GM12878 (cell line): ENCODE measurements at regions not wholly inside any gene's neighbourhood (a gene's known extent, or its start where the extent isn't known, plus 50 kb on each side); places are given as distances from the start of the nearest gene placed in this dataset.

Source experiments
- ATAC-seq: fragments of 200-7000 bp; cut with Tn5 transposase; 3 replicates; pipeline ENCODE4 v1.9.1; 2020; ENCODE audit warnings: mild to moderate bottlenecking, moderate library complexity
- BruUV-seq: library from RNA; stranded (reverse); fragments of 400-500 nt; replicated peaks from 2 replicates; lab custom pipeline; 2021; lab: Mats Ljungman, UMichigan
- CTCF ChIA-PET: fragments of 300-600 bp; sonication (Branson Sonifier 250); formaldehyde crosslinking; extraction: SDS; loops from one replicate; lab custom pipeline; 2021; ENCODE audit warnings: inconsistent platforms; lab: Yijun Ruan, JAX
- POLR2A ChIA-PET: fragments of 350-600 bp; formaldehyde crosslinking; extraction: SDS; loops from one replicate; lab custom pipeline; 2021; ENCODE audit warnings: inconsistent platforms; lab: Charles Lee
- RAD21 ChIA-PET: fragments of 300-600 bp; sonication (Branson Sonifier 250); formaldehyde crosslinking; loops from one replicate; lab custom pipeline; 2023; ENCODE audit warnings: antibody characterized with exemption; ENCODE audit not compliant: unreplicated experiment; lab: Charles Lee
- SMC1A ChIA-PET: fragments of 300-600 bp; sonication (Branson Sonifier 250); formaldehyde crosslinking; loops from one replicate; lab custom pipeline; 2023; ENCODE audit not compliant: unreplicated experiment, uncharacterized antibody; lab: Charles Lee
- DNase-seq: peaks from one replicate; pipeline ENCODE4 v3.0.0-alpha.2; 2011; ENCODE audit warnings: low read depth, low spot score
- FAIRE-seq: peaks from 3 replicates; lab custom pipeline; 2011; peaks lifted over from hg19 to GRCh38; lab: Jason Lieb, UNC
- H2AFZ ChIP-seq: 2 replicates; pipeline ENCODE4 v1.6.0; 2011; ENCODE audit warnings: low read depth, low read length, control low read depth; ENCODE audit not compliant: control insufficient read depth
- H3K27ac ChIP-seq: 2 replicates; pipeline ENCODE4 v1.5.1; 2011; ENCODE audit warnings: control low read depth; ENCODE audit not compliant: control insufficient read depth, insufficient read depth
- H3K27me3 ChIP-seq, 2 experiments: replicated peaks in 1 of 2; 2 replicates each; pipeline versions ENCODE4 v1.6.0 to v1.6.1; 2011; ENCODE audit warnings: low read length in 1 of 2; ENCODE audit not compliant: control insufficient read depth in 2 of 2, insufficient read depth in 2 of 2
- H3K36me3 ChIP-seq, 2 experiments: 2 replicates each; pipeline ENCODE4 v1.5.1; 2011; ENCODE audit warnings: low read length in 1 of 2; ENCODE audit not compliant: control insufficient read depth in 2 of 2, insufficient read depth in 2 of 2
- H3K4me1 ChIP-seq: 2 replicates; pipeline ENCODE4 v1.6.1; 2011; ENCODE audit warnings: mild to moderate bottlenecking, low read length, moderate library complexity, mixed read lengths; ENCODE audit not compliant: control insufficient read depth, insufficient read depth
- H3K4me2 ChIP-seq: 2 replicates; pipeline ENCODE4 v1.6.0; 2011; ENCODE audit warnings: control low read depth; ENCODE audit not compliant: control insufficient read depth, insufficient read depth
- H3K4me3 ChIP-seq: fragments of 200-600 bp; sonication (generic); 2 replicates; pipeline ENCODE4 v1.5.1; 2016
- H3K79me2 ChIP-seq: 2 replicates; pipeline ENCODE4 v1.6.0; 2011; ENCODE audit warnings: low read length; ENCODE audit not compliant: control insufficient read depth, insufficient read depth
- H3K9ac ChIP-seq: 2 replicates; pipeline ENCODE4 v1.8.0; 2011; ENCODE audit warnings: low read length, control low read depth, mixed read lengths; ENCODE audit not compliant: control insufficient read depth, insufficient read depth
- H3K9me3 ChIP-seq: replicated peaks from 3 replicates; pipeline ENCODE4 v1.5.1; 2011; ENCODE audit warnings: mild to moderate bottlenecking, low read length; ENCODE audit not compliant: control insufficient read depth, insufficient read depth
- H4K20me1 ChIP-seq: 2 replicates; pipeline ENCODE4 v1.6.0; 2011; ENCODE audit not compliant: control insufficient read depth, insufficient read depth
- GABPA ChIP-seq: IDR thresholded peaks from 2 replicates; pipeline ENCODE4 v1.6.1; 2014; ENCODE audit warnings: antibody characterized with exemption, low read depth, mild to moderate bottlenecking, inconsistent platforms
- SIN3A ChIP-seq: IDR thresholded peaks from 2 replicates; pipeline ENCODE4 v1.6.1; 2012; ENCODE audit warnings: low read depth, low read length, improper control_type of control experiment
- SUZ12 ChIP-seq: fragments of 200-600 bp; sonication (generic); IDR thresholded peaks from one replicate; pipeline ENCODE4 v1.6.1; 2018; ENCODE audit warnings: antibody characterized with exemption, mild to moderate bottlenecking; ENCODE audit not compliant: unreplicated experiment
- ZNF207 ChIP-seq: fragments of 450-650 bp; IDR thresholded peaks from 2 replicates; pipeline ENCODE4 v1.6.1; 2014; ENCODE audit warnings: antibody characterized with exemption, mild to moderate bottlenecking, borderline replicate concordance
- WGBS: methylation state at CpG from one replicate; pipeline ENCODE4 v1.1.6; 2016; ENCODE audit warnings: low lambda C conversion rate; ENCODE audit not compliant: insufficient replicate concordance, insufficient coverage; ENCODE audit errors: missing lambda C conversion rate; 5-methylcytosine and 5-hydroxymethylcytosine counted together
- in situ Hi-C: fragments of 300-500 bp; cut with MboI; formaldehyde crosslinking; loops from 9 replicates; pipeline ENCODE4 v1.14.3; 2018; ENCODE audit warnings: mixed read lengths
- intact Hi-C: fragments of 100-400 bp; cut with micrococcal nuclease; formaldehyde crosslinking; loops from one replicate; pipeline ENCODE4 v1.14.2; 2022; ENCODE audit not compliant: unreplicated experiment
- TF ChIP-seq, protein P1 (sequence below): fragments of 450-650 bp; formaldehyde crosslinking; IDR thresholded peaks from 2 replicates; pipeline ENCODE4 v1.5.0; 2022; ENCODE audit warnings: mild to moderate bottlenecking, missing genetic modification characterization
- TF ChIP-seq, protein P2 (sequence below): IDR thresholded peaks from 2 replicates; pipeline ENCODE4 v1.6.1; 2011; ENCODE audit warnings: borderline replicate concordance, low read depth, mild to moderate bottlenecking, moderate library complexity, mixed read lengths, low read length; ENCODE audit not compliant: insufficient read depth; ENCODE audit errors: extremely low read length
- TF ChIP-seq, protein P3 (sequence below): IDR thresholded peaks from 2 replicates; pipeline ENCODE4 v1.6.1; 2011; ENCODE audit warnings: mild to moderate bottlenecking, low read depth, low read length, moderate library complexity; ENCODE audit not compliant: insufficient replicate concordance

DNA sequence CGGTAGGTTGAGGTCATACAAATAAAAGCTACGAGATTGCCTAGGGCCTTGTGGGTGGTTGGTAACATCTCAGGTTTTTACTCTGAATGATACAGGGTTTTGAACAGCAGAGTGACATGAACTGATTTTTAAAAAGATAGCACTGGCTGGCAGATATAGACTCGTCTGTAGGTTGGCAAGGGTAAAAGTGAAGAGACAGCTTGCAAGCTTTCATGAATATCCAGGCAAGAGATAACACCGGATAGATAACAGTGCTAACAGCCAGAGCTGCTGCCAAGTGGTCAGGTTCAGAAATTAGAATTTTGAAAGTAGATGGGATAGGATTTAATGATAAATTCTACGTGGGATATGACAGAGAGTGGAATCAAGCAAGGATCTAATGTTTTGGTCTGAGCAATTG, 299.7 kb upstream of the AADAT start (continued):
- TF ChIP-seq, protein P1, sequence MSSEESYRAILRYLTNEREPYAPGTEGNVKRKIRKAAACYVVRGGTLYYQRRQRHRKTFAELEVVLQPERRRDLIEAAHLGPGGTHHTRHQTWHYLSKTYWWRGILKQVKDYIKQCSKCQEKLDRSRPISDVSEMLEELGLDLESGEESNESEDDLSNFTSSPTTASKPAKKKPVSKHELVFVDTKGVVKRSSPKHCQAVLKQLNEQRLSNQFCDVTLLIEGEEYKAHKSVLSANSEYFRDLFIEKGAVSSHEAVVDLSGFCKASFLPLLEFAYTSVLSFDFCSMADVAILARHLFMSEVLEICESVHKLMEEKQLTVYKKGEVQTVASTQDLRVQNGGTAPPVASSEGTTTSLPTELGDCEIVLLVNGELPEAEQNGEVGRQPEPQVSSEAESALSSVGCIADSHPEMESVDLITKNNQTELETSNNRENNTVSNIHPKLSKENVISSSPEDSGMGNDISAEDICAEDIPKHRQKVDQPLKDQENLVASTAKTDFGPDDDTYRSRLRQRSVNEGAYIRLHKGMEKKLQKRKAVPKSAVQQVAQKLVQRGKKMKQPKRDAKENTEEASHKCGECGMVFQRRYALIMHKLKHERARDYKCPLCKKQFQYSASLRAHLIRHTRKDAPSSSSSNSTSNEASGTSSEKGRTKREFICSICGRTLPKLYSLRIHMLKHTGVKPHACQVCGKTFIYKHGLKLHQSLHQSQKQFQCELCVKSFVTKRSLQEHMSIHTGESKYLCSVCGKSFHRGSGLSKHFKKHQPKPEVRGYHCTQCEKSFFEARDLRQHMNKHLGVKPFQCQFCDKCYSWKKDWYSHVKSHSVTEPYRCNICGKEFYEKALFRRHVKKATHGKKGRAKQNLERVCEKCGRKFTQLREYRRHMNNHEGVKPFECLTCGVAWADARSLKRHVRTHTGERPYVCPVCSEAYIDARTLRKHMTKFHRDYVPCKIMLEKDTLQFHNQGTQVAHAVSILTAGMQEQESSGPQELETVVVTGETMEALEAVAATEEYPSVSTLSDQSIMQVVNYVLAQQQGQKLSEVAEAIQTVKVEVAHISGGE: no peak
- TF ChIP-seq SUZ12: no peak

DNA sequence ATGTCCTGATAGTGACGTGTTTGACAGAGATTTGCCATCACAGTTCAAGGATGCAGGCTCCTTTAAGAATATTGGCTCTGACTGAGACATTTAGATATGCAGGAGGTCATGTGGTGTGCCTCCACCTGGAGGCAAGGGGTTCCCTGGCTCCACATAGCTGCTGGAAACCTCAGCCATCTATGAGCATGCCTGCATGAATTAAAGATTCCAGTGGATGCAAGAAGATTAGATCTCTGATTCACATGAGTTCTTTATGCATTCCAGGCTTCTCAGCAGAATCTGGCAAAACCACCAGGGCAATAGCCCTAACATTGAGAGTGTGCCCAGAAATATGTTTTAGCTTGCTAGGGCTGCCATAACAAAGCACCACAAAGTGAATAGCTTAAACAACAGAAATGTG, 298.5 kb upstream of the AADAT start:
- CTCF ChIA-PET: no interaction called here
- H4K20me1 ChIP-seq: no peaks in the 10 kb centered on the region
- H3K79me2 ChIP-seq: no peaks in the 10 kb centered on the region
- no peaks in the 10 kb centered on the region for H3K27me3 ChIP-seq
- SMC1A ChIA-PET: no interaction called here
- H3K4me2 ChIP-seq: no peak overlapping the region
- H3K9me3 ChIP-seq: no peaks in the 10 kb centered on the region
- FAIRE-seq (no peak), ATAC-seq (no peak), DNase-seq (no peak)
- no peaks in the 10 kb centered on the region for H3K36me3 ChIP-seq
- TF ChIP-seq, protein P2, sequence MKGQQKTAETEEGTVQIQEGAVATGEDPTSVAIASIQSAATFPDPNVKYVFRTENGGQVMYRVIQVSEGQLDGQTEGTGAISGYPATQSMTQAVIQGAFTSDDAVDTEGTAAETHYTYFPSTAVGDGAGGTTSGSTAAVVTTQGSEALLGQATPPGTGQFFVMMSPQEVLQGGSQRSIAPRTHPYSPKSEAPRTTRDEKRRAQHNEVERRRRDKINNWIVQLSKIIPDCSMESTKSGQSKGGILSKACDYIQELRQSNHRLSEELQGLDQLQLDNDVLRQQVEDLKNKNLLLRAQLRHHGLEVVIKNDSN: no peak
- TF ChIP-seq ZNF207: no peak
- no peak for TF ChIP-seq GABPA
- TF ChIP-seq, protein P3, sequence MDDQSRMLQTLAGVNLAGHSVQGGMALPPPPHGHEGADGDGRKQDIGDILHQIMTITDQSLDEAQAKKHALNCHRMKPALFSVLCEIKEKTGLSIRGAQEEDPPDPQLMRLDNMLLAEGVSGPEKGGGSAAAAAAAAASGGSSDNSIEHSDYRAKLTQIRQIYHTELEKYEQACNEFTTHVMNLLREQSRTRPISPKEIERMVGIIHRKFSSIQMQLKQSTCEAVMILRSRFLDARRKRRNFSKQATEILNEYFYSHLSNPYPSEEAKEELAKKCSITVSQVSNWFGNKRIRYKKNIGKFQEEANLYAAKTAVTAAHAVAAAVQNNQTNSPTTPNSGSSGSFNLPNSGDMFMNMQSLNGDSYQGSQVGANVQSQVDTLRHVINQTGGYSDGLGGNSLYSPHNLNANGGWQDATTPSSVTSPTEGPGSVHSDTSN: no peak
- no peak for TF ChIP-seq SIN3A
- no peak overlapping the region for H2AFZ ChIP-seq
- H3K4me1 ChIP-seq: no peaks in the 10 kb centered on the region
- RAD21 ChIA-PET: no interaction called here
- H3K4me3 ChIP-seq: no peak overlapping the region
- no peak overlapping the region for H3K9ac ChIP-seq
- BruUV-seq: no TSS peak
- POLR2A ChIA-PET: no interaction called here
- intact Hi-C loops (no loop called here), in situ Hi-C loops (no loop called here)
- no peak overlapping the region for H3K27ac ChIP-seq
- 0% methylated on average over 1 of the region's 1 CpG for WGBS
